GM13976 (cell line): ENCODE measurements at regions not wholly inside any gene's neighbourhood (a gene's known extent, or its start where the extent isn't known, plus 50 kb on each side); places are given as distances from the start of the nearest gene placed in this dataset.
"Not testable (repeated sequence)": the region's sequence is repeated elsewhere in the genome, so short reads cannot be mapped to it uniquely, and the experiment has no call there.

ENCODE experiments used
- DNase-seq: peaks from one replicate; pipeline ENCODE4 v3.0.0; 2012; ENCODE audit warnings: low spot score
- in situ Hi-C: fragments of 300-500 bp; cut with MboI; formaldehyde crosslinking; loops from one replicate; pipeline ENCODE4 v1.12.0; 2022; ENCODE audit warnings: low sequenced_read_pairs, mixed read lengths, inconsistent platforms; ENCODE audit not compliant: unreplicated experiment
- TF ChIP-seq, protein P1 (sequence below): IDR thresholded peaks from 2 replicates; pipeline ENCODE4 v1.5.1; 2012; ENCODE audit warnings: borderline replicate concordance, mild to moderate bottlenecking; ENCODE audit not compliant: insufficient read depth; ENCODE audit errors: extremely low read depth, missing control alignments, control extremely low read depth

- in situ Hi-C loops: no loop called here
- TF ChIP-seq, protein P1, sequence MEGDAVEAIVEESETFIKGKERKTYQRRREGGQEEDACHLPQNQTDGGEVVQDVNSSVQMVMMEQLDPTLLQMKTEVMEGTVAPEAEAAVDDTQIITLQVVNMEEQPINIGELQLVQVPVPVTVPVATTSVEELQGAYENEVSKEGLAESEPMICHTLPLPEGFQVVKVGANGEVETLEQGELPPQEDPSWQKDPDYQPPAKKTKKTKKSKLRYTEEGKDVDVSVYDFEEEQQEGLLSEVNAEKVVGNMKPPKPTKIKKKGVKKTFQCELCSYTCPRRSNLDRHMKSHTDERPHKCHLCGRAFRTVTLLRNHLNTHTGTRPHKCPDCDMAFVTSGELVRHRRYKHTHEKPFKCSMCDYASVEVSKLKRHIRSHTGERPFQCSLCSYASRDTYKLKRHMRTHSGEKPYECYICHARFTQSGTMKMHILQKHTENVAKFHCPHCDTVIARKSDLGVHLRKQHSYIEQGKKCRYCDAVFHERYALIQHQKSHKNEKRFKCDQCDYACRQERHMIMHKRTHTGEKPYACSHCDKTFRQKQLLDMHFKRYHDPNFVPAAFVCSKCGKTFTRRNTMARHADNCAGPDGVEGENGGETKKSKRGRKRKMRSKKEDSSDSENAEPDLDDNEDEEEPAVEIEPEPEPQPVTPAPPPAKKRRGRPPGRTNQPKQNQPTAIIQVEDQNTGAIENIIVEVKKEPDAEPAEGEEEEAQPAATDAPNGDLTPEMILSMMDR: no peak
- no peak for DNase-seq
Observed at GRCh38 chr2:220814441-220814840, 757.7 kb downstream of the EPHA4 start.

- no peak for DNase-seq
- in situ Hi-C loops: no loop called here
- TF ChIP-seq, protein P1: no peak
Observed at GRCh38 chr2:220815698-220816097, 756.4 kb downstream of the EPHA4 start.

- DNase-seq: no peak
- TF ChIP-seq, protein P1: no peak
- in situ Hi-C loops: no loop called here
Observed at GRCh38 chr2:220821683-220822082, 750.4 kb downstream of the EPHA4 start.

GRCh38 chr2:220823590-220823989 is 748.5 kb downstream of the EPHA4 start:
- DNase-seq, in situ Hi-C loops: not testable (repeated sequence)

GRCh38 chr2:220833446-220833845 is 738.7 kb downstream of the EPHA4 start:
- in situ Hi-C loops: no loop called here

GRCh38 chr2:220835583-220835982 is 736.5 kb downstream of the EPHA4 start:
- DNase-seq: no peak
- TF ChIP-seq, protein P1: no peak
- in situ Hi-C loops: no loop called here

More at GRCh38 chr2:220833446-220833845, 738.7 kb downstream of the EPHA4 start:
- TF ChIP-seq, protein P1: no peak
- no peak for DNase-seq

GRCh38 chr2:220837226-220837625 is 734.9 kb downstream of the EPHA4 start:
- no peak for DNase-seq
- TF ChIP-seq, protein P1: no peak
- in situ Hi-C loops: no loop called here
